GM19467 (cell line): ENCODE measurements at regions not wholly inside any gene's neighbourhood (a gene's known extent, or its start where the extent isn't known, plus 50 kb on each side); places are given as distances from the start of the nearest gene placed in this dataset.

ENCODE experiments used
- ATAC-seq: cut with Tn5 transposase; IDR thresholded peaks from one replicate; pipeline ENCODE4 v1.9.1; 2021; ENCODE audit warnings: mild to moderate bottlenecking, moderate library complexity; ENCODE audit not compliant: unreplicated experiment

DNA sequence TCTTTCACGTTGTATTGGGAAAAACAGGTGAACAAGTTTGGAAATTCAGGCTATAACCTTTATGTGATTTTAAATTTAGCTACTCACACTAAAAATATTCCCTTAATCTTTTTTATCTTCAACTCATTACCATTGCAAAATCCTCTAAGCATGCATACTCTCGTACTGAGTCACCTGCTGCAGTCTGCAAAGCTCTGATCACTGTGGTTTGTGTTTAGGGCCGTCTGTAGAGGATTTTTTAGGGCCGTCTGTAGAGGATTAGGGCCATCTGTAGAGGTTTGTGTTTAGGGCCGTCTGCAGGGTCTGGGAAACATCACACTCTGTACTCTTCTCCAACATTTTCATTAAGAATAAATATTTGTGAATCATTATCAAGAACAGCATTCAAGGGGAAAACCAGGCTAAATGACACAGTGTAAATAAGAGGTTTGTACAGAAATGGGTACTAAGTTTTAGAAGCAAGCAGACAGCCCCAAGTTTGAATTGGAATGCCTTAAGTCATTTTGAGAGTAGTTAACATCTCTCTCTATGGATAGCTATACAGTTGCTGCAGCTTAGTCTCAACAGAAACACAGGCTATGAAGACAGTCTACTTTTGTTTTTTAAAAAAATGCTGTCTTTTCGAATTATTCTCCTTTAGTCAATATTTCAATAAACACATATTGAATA is 155.0 kb upstream of the TSLP start:
- ATAC-seq = no peak

DNA sequence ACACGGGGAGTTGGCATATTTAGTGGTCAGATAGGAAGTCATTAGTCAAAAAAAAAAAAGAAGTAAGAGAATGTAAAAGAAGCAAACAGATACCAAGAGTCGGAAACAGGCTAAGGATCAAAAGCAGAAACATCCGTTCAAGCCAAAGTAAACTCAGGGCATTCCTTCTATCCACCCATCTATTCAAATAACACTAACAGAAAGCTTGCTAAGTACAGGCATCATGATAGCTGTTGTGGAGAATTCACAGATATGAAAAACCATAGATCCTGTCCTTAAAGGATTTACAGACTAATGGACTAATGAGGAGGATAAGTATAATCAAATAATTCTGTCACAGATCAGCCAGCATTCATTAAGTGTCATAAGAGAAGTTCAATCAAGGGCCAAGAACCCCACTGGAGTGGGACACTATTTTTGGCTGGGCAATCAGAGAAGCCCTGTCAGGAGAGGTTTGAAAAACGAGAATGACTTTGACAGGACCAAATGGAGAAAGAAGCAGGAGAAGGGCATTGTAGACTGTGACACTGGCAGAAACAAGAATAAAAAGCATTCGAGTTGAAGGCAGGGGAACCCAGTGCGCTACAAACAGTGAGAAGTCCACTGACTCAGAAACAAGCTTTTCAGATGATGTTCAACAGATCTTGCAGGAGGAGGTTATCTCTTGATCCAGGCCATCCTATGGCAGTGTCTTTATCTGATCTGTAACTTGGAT is 154.2 kb upstream of the TSLP start:
- ATAC-seq = no peak

DNA sequence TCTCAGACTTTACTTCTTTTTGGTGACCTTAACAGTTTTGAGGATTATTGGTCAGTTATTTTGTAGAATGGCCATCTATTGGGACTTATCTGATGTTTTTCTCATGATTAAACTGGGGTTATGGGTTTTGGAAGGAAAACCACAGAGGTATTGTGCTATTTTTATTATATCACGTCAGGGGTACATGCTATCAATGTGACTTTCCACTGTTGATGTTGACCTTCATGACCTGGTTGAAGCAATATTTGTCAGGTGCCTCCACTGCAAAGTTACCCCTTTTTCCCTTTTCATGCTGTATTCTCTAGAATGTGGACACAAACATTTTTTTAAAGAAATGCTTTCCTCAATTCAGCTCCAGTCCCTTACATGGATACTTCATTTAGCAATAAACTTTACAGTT is 152.8 kb upstream of the TSLP start:
- ATAC-seq = no peak

- ATAC-seq = no peak
Measured at GRCh38 chr5:110923971-110924370, 147.5 kb upstream of the TSLP start.

DNA sequence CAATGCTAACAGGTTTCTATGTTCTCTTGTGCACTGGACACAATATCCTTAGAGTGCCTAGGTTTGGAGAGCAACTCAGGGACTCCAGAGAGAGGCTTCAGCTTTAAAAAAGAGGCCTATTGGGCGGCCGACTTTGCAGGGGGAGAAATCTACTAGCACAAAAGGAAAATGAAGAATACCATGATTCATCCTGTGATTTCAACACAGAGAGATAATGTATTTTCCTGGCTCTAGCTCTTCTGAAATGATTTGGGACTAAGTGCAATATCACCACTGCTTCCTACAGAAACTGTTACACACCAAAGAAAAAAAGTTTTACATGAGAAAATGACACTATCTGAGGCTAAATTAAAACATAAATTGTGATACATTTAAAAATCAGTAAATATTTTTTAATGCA is 146.1 kb upstream of the TSLP start:
- no peak for ATAC-seq

DNA sequence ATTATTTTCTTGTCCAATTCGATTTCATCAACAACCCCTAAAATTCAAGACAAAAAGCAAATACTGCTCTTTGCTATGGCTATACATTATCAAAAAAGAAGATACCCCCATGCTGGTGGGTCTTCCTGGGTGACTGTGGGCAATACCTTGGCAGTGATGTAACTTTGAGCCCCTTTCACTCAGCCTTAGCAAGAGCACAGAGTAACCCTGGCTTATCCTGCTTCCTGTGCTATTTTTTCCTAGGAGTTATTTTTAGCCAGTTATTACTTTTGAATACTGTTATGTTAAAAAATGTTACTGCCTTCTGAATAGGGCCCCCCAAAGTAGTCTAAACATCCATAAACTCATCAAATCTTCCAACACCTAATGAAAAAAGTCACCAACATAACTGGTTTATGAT is 145.6 kb upstream of the TSLP start:
- no peak for ATAC-seq

DNA sequence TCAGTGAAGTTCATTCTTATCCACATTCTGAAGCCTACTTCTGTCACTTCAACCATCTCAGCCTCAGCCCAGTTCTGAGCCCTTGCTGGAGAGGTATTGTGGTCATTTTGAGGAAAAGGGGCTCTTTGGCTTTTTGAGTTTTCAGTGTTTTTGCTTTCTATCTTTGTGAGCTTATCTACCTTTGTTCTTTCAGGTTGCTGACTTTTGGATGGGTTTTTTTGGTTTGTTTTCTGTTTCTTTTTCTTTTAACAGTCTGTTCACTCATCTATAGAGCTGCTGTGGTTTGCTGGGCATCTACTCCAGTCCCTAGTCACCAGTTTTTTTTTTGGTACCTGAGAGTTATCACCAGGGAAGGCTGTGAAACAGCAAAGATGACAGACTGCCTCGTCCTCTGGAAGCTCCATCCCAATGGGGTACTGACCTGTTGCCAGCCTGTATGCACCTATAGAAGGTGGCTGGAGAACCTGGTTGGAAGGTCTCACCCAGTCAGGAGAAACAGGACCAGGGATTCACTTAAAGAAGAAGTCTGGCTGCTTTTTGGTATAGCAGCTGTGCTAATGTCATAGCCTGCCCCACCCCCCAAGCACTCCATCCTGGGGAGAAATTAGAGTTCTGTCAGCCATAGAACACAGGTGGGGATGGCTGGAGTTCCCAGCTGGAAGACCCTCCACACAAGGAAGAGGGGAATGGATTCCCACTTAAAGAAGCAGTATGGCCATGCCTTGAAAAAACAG is 138.6 kb upstream of the TSLP start:
- ATAC-seq = no peak

DNA sequence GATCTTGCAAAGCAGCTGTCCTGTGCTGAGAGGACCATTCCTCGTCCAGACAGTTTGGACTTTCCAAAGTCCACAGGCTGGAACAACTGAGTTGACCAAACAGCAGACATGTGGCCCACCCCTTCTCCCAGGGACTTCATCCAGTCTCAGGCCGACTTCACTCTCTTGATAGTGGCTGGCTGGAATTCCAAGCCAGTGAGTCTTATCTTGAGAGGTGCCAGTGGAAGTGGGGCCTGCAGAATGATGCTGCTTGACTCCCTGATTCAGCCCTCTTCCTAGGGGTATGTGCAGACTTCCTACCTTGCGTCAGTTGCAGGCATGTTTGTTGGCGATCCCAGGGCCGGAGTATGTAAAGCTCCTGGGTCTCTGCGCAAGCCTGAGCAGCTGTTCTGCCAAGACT is 131.4 kb upstream of the TSLP start:
- ATAC-seq = no peak

GRCh38 chr5:110945874-110946436 is 125.6 kb upstream of the TSLP start:
- no peak for ATAC-seq

DNA sequence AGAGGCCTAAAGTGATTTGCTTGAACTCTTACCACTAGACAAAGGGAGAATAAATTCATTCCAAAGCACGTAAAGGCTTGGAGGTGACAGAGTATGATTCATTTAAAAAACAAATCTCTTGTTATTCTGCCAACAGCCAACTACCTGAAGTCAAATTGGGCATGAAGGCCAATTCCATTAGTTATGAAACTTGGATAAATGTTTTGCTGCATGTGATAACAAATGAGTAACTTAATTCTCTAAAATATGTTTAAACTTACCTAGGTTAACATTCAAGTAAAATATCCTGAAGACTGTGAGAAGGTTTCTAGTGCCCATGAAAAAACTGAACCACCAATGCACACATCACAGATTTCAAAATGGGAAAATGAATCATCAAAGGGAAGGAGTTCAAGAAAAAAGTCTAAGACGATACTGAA is 120.1 kb upstream of the TSLP start:
- ATAC-seq = no peak

DNA sequence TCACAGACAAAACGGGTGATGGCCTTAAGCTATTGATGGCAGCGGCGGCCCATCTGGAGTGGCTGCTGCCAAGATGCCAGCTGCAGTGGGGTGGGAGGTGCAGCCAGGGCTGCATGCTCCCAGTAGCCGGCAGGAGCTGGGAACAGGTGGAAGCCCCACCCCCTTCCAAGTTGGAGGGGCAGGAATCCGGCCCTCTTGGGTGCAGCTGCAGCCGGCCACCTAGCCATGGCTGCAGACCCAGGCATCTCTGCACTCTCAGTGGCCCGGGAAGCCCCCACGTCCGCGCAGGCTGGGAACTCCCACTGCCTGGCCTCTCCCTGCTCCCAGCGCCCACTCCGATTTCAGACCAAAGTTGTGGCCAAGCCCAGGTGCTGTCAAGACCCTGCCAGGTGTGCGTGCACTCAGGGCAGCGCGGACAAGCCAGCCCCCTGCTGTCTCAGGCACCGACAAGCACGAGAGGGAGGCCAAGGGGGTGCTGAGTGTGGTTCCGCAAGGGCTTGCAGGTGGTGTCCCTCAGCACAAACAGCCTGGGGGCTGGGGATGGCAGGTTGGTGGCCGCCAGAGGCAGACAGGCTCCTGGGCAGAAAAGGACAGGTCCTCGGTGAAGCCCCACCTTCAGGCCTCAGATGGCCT is 115.1 kb upstream of the TSLP start:
- ATAC-seq = no peak

GRCh38 chr5:110956913-110957813 is 114.3 kb upstream of the TSLP start:
- no peak for ATAC-seq

DNA sequence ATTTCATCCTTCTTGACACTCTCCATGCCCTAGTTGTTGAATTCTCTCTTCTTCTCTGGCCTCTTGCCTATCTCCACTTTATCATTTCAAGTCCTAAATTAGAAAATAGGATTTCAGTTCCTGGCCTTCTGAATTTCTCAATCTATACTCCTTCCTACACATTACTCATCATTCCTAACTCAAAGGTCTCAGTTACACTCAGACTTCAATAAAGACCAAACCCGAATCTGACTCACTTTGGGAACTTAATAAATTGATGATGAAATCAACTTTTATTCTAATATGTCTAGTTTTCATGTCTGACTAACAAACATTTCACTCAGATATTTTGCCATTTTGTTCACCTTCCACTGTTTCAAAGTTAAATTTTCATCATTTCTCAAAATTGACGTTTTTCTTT is 113.6 kb upstream of the TSLP start:
- no peak for ATAC-seq

DNA sequence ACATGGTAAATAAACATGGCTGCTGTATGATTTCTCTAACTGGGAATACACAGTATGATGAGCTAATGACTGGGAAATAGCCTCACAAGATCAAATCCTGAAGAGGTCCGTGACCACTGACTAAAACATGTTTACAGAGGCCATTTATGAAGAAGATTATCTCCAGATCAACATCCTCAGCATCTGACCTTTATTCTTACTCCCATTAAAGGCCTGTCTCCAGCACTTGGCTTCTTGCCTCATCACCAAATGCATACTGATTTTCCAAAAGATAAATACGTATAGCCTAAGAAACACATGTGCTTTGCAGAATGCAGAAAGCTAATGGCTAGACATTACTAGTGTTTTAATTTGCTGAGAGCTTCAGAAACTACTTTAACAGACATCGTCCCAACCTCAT is 108.0 kb upstream of the TSLP start:
- no peak for ATAC-seq

DNA sequence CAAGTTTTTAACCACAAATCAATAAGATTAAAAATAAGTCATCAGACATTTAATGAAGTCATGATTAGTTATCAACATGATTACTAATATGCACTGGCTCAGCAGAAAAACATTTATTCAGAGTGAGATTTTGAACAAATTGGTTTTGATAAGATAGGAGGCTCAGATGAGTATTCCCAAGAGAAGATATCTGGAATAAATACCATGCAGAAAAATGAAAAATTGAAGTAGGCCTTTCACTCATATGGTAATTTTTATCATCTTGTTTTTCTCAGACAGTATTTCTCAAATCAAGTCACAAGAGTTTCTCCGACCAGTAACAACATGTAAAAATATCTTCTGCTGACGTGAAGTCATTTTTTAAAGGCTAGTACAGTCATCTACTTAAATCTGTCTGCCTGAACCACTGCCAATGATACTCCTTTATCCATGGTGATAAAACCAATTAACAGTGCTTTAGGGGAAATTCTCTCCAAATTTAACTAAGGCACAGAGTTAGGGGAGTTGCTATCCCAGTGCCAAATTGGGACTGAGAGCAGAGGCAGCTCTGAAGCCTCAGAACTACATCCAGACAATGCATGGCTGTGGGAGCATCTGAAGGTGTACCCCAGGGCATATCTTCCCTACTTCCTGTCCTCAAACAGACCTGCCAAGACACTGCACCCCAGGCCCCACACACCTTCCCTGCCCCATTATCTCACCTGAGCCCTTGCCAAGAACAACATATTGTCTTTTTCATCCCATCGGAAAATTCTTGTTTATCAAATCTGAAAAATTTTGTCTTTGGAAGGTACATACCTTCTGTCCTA is 105.5 kb upstream of the TSLP start:
- ATAC-seq = no peak

DNA sequence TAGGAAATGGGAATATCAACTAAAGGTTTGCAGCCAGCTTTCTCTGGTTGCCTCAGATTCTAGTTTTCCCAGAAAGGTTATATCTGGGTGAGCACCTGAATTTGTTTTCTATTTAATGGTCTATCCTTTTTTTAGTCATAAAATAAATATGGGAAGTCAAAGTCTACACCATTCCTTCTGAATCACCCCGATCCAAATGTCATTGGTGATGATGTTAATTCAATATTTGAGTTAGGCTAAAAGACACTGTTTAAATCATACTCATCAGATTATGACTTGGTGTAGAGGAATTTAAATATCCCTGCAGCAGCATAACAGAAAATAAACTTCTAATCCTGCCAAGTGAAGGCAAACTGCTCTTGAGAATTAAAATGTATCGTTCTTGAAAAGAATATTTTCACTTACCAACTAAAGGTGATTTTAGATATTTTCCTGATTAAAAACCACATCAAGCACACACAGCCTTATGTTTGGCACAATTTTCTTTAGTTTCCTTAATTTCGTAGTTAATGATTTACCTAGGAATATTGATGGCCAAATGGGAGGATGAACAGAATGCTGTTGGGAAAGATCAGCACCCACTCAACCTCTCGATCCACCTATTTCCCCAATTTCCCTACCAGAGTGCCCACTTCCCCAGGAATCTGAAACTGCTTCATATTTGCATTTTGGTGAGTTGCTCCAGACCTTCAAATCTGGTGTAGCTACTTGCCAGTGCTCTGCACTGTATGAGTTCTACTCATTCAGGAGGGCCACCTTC is 103.1 kb upstream of the TSLP start:
- ATAC-seq = no peak

DNA sequence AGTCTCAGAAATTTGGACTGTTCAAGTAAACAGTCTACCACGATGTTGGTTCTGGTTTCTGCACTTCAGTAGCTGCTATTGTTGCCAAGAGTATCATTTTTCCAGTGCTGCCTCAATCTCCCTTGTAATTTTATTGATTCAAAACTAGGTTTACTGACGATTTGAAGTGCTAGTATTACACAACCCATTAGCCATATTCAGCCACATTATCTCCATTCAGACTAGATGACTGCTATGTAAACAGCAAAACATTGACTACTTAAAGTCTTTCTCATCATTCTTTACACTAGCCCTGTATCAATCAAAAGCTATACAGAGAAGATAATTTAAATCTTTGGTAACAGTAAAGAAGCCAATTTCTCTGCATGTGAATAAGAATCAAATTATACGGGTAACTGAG is 102.0 kb upstream of the TSLP start:
- no peak for ATAC-seq

- no peak for ATAC-seq
Measured at GRCh38 chr5:110973510-110973909, 98.0 kb upstream of the TSLP start.

GRCh38 chr5:110977915-110978314 is 93.6 kb upstream of the TSLP start:
- ATAC-seq = no peak
